OCI-LY1 (cell line): ENCODE measurements at regions not wholly inside any gene's neighbourhood (a gene's known extent, or its start where the extent isn't known, plus 50 kb on each side); places are given as distances from the start of the nearest gene placed in this dataset.

ENCODE experiments used
- EZH2 ChIP-seq: fragments of 200-600 bp; sonication (generic), shearing (Covaris generic); IDR thresholded peaks from 2 replicates; pipeline ENCODE4 v1.8.0; 2017; ENCODE audit warnings: borderline replicate concordance, mixed run types, mild to moderate bottlenecking, antibody characterized with exemption, low read length, moderate library complexity, mixed read lengths
- TF ChIP-seq, protein P1 (sequence below): fragments of 200-600 bp; sonication (generic), shearing (Covaris generic); IDR thresholded peaks from 2 replicates; pipeline ENCODE4 v1.5.1; 2017; ENCODE audit warnings: mild to moderate bottlenecking, antibody characterized with exemption, low read length, moderate library complexity, mixed read lengths

DNA sequence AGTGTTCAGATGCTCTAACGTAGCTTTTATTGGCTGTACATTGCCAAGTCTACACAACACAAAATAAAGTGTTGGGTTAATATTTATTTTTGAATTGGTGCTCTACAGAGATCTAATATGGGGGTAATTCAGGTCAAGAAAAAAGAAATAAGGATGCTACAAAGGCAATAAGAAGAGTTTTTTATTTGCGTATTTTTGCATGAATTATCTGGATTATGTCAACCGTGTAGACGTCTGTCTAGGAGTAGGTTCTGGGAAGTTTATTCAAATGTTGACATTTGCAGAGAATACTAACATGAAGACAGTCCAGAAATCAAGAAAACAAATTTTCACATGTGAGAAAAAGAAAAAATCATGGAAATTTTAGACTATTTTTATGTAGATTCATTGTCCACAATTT, 876.7 kb upstream of the POU3F3 start:
- TF ChIP-seq EZH2 = no peak
- TF ChIP-seq, protein P1, sequence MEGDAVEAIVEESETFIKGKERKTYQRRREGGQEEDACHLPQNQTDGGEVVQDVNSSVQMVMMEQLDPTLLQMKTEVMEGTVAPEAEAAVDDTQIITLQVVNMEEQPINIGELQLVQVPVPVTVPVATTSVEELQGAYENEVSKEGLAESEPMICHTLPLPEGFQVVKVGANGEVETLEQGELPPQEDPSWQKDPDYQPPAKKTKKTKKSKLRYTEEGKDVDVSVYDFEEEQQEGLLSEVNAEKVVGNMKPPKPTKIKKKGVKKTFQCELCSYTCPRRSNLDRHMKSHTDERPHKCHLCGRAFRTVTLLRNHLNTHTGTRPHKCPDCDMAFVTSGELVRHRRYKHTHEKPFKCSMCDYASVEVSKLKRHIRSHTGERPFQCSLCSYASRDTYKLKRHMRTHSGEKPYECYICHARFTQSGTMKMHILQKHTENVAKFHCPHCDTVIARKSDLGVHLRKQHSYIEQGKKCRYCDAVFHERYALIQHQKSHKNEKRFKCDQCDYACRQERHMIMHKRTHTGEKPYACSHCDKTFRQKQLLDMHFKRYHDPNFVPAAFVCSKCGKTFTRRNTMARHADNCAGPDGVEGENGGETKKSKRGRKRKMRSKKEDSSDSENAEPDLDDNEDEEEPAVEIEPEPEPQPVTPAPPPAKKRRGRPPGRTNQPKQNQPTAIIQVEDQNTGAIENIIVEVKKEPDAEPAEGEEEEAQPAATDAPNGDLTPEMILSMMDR = no peak
